ES-I3 (cell line): ENCODE measurements at regions not wholly inside any gene's neighbourhood (a gene's known extent, or its start where the extent isn't known, plus 50 kb on each side); places are given as distances from the start of the nearest gene placed in this dataset.
"Not testable (repeated sequence)": the region's sequence is repeated elsewhere in the genome, so short reads cannot be mapped to it uniquely, and the experiment has no call there.

Experiments used
- H3K36me3 ChIP-seq: 2 replicates; pipeline ENCODE4 v1.6.1; 2013; ENCODE audit warnings: mild to moderate bottlenecking, low read length, control low read depth, moderate library complexity; ENCODE audit not compliant: insufficient read depth
- H3K4me1 ChIP-seq: 2 replicates; pipeline ENCODE4 v1.6.1; 2013; ENCODE audit warnings: mild to moderate bottlenecking, control low read depth, low read length; ENCODE audit not compliant: insufficient read depth
- H3K9ac ChIP-seq: 2 replicates; pipeline ENCODE4 v1.6.1; 2013; ENCODE audit warnings: low read depth, mild to moderate bottlenecking, low read length, moderate library complexity
- H3K9me3 ChIP-seq: 2 replicates; pipeline ENCODE4 v1.6.1; 2013; ENCODE audit warnings: mild to moderate bottlenecking, low read length, moderate library complexity; ENCODE audit not compliant: control insufficient read depth, insufficient read depth

DNA sequence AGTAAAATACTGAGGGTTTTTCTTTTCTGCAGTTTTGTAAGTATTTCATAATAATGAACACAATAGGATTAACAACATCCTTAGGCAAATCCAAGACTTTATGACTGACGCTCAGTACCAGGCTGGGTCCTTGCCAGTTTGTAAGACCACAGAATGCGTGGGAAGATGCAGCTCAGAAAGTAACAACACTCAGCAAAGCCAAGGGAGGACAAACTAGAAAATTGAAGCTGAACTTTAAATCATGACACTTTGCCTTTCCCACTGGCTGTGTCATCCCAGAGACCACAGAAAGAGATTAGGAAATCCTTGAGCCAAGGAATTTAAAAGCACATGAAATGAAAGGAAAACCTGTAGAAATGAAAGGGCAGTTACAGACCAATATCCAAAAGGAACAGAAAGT is 426.3 kb upstream of the CHRM3 start:
- H3K9me3 ChIP-seq: no peaks in the 10 kb centered on the region
- no peaks in the 10 kb centered on the region; the same call in 1 of the 2 replicates for H3K4me1 ChIP-seq
- no peaks in the 10 kb centered on the region for H3K36me3 ChIP-seq
- H3K9ac ChIP-seq: no peak overlapping the region

DNA sequence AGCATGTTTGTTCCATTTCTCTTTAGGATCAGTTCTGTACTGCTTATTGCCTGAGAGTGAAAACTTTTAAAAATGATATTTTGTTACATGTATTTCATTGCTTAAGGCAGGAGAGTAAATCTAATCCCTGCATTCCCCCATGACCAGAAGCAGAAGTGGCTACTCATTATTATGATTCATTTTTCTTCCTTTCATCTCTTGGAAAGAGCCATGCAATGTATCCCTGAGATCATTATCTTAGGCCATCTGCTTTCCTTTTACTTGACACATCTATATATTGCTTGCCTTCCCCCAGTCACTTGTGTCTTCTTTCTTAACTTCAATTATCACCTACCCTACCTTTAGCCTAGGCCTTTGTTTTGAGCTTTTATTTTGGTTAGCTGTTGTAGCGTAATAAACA is 430.4 kb upstream of the CHRM3 start:
- no peaks in the 10 kb centered on the region for H3K36me3 ChIP-seq
- H3K4me1 ChIP-seq: peaks cover 5% of the 10 kb centered on the region; the same call in 1 of the 2 replicates
- H3K9ac ChIP-seq: no peak overlapping the region
- no peaks in the 10 kb centered on the region for H3K9me3 ChIP-seq

DNA sequence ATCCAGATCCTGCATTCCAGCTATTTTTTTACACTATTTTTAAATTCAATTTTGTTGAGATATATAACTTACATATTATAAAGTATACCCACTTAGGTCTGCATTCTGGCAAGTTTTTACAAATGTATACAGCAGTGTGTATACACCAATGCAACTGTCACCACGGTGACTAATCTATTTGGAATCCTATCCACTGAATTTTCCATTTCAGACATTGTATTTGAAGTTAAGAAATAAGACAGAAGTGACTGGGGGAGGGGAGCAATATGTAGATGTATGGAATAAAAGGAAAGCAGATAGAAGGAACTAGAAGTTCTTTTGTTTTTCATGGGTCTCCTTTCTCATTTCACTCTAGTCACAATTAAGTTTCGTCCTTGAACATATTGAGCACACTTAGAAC is 431.5 kb upstream of the CHRM3 start:
- Histone ChIP-seq H3K9me3 (no peaks in the 10 kb centered on the region), H3K9ac (no peak overlapping the region), H3K36me3 (no peaks in the 10 kb centered on the region), H3K4me1 (peaks cover 5% of the 10 kb centered on the region; the same call in 1 of the 2 replicates)

DNA sequence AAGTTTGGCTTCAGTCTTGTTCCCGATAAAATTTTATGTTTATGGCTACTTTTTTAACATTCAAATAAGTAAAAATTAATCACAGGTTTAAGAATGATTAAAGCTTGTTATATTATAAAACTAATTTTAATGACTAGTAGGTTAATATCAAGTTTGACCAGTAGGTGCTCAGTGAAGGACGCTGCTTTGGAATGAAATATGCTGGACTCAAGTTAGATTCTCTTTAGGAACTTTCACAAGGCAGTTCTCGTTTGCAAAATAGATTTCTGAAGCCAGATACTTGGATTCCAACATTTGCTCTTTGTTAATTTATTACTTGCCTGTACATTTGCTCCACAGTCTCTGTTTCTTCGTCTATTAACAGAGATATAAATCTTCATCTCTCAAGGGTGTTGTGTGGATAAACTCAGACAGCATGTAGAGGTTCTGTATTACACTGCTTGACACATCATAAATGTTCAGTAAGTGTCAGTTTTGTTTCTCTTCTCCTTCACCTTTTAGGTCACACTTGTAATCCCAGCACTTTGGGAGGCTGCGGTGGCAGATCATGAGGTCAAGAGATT is 432.8 kb upstream of the CHRM3 start:
- no peak overlapping the region for H3K9ac ChIP-seq
- H3K4me1 ChIP-seq: peaks cover 5% of the 10 kb centered on the region; the same call in 1 of the 2 replicates
- no peaks in the 10 kb centered on the region for H3K9me3 ChIP-seq

DNA sequence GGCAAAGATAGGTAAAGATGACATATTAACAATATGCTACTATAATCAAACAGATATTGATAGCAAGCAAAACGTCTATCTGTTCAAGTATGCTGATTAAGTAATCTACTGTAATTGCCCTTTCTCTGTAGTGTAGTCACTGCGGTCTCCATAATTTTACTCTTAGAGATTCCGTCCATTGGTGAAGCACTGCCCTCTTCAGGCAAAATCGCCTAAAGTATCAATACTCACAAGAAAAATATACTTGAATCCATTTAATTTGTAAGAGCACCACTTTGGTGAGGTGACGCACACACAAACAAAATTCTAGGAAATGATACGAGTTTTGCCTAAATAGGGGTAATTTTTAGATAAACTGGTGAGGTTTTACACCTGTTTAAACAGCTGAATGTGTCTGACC is 434.6 kb upstream of the CHRM3 start:
- peaks cover 5% of the 10 kb centered on the region; the same call in 1 of the 2 replicates for H3K4me1 ChIP-seq
- no peaks in the 10 kb centered on the region for H3K9me3 ChIP-seq
- H3K9ac ChIP-seq: no peak overlapping the region
- no peaks in the 10 kb centered on the region for H3K36me3 ChIP-seq

More for the DNA sequence above, 432.8 kb upstream of the CHRM3 start:
- H3K36me3 ChIP-seq: no peaks in the 10 kb centered on the region

DNA sequence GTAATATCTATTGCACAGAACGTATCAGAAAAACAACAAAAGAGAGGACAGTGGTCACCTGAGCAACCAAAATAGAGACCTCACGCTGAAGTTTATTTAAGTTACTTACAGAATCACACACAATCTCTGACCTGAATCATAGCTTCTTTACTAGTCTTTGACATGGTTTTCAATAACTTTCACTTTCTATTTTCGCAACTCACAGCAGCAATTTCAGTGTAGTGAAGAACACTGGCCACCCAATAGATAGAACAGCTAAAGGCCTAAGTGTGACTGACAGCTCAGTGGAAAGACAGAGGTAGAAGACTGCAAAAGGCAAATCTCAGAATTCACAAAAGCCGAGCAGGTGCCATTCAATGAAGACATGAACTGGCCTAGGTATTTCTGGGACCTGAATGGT is 435.6 kb upstream of the CHRM3 start:
- Histone ChIP-seq H3K9me3 (no peaks in the 10 kb centered on the region), H3K36me3 (no peaks in the 10 kb centered on the region), H3K9ac (no peak overlapping the region; the same call in 1 of the 2 replicates), H3K4me1 (peaks cover 5% of the 10 kb centered on the region; the same call in 1 of the 2 replicates)

DNA sequence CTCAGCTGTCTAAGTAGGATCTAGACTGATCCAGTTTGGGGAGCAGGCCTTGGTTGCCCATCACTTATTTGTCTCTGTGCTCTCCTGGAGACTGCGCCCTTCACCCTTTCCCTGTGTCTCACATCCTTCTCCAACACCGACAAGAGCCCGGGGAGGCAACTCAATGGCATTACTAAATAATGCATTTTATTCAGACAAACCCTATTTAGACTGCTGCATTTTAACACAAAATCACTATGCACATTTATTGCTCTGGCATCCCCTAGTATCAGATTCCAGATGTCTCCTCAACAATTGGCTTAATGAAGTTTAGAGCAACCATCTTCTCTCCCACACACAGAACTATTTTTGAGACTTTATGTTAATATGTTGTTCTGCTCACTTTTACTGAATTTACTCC is 436.4 kb upstream of the CHRM3 start:
- H3K9me3 ChIP-seq: peaks cover under 1% of the 10 kb centered on the region; the same call in 1 of the 2 replicates
- no peaks in the 10 kb centered on the region for H3K36me3 ChIP-seq
- no peak overlapping the region for H3K9ac ChIP-seq
- peaks cover 5% of the 10 kb centered on the region; the same call in 1 of the 2 replicates for H3K4me1 ChIP-seq

DNA sequence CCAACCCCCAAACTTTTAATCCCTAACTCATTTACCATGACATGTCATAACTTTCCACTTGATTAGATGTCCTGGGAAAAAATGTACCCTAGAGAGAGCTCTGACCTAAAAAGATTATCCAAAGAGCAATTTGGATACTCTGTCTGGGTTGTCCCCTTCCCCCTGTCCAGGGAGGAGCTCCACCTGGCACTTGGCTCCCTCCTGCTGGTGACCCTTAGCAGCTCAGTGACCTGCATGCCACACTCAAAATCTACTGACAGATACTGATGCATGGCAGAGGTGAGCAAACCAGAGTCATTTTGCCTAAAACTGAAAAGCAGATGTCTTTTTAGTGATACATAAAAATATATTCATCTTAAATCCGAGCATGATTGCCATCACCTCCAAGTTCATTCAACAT is 442.3 kb upstream of the CHRM3 start:
- peaks cover 2% of the 10 kb centered on the region; the same call in 1 of the 2 replicates for H3K9me3 ChIP-seq
- no peak overlapping the region for H3K9ac ChIP-seq
- H3K36me3 ChIP-seq: no peaks in the 10 kb centered on the region
- no peaks in the 10 kb centered on the region for H3K4me1 ChIP-seq

DNA sequence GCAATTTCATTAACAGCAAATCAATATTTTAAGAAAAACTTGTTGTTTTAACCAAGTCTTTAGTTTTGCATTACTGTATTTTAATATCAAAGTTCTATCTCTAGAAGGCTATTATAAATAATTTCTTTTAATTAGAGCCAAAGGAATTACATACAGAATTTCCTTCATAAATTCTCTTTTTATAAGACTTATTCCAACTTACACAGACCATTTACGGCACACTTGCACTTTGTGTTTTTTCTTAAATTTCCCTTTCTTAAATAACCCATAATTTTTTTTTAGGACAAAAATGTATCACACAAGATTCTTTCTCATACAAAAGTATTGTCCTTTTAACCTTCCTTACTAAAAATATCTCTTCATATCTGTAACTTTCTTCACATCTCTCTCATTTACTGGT is 458.5 kb upstream of the CHRM3 start:
- no peak overlapping the region for H3K9ac ChIP-seq
- peaks cover 19% of the 10 kb centered on the region for H3K9me3 ChIP-seq
- H3K4me1 ChIP-seq: no peaks in the 10 kb centered on the region
- H3K36me3 ChIP-seq: no peaks in the 10 kb centered on the region

DNA sequence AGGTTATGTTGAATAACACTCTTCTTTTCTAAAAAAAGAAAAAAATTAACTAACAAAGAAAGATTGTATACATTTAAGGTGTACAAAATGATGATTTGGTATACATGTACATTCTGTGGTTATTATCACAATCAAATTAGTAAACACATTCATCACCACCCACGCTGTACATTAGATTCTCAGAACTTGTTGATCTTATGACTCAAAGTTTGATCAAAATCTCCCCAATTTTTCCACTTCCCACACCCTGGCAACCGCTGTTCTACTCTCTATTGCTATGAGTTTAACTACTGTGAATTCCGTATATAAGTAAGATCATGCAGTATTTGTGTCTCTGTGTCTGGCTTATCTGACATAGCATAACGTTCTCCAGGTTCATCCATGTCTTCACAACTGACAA is 469.5 kb upstream of the CHRM3 start:
- H3K9me3 ChIP-seq: no peaks in the 10 kb centered on the region; the same call in 1 of the 2 replicates
- no peaks in the 10 kb centered on the region for H3K4me1 ChIP-seq
- H3K36me3 ChIP-seq: no peaks in the 10 kb centered on the region
- no peak overlapping the region for H3K9ac ChIP-seq

DNA sequence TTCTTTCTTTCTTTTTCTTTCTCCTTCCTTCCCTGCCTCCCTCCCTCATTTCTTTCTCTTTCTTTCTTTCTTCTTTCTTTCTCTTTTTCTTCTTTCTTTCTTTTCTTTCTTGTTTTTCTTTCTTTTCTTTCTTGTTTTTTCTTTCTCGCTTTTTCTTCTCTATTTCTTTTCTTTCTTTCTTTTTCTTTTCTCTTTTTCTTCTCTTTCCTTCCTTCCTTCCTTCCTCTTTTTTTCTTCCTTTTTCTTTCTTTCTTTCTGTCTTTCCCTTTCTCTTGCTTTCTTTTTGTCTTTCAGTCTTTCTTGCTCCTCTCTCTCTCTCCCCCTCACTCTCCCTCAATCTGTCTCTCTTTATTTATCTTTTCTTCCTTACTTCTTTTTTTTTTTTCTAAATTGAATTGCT is 472.0 kb upstream of the CHRM3 start:
- Histone ChIP-seq H3K36me3 (no peaks in the 10 kb centered on the region), H3K9ac (no peak overlapping the region), H3K4me1 (no peaks in the 10 kb centered on the region), H3K9me3 (no peaks in the 10 kb centered on the region)

DNA sequence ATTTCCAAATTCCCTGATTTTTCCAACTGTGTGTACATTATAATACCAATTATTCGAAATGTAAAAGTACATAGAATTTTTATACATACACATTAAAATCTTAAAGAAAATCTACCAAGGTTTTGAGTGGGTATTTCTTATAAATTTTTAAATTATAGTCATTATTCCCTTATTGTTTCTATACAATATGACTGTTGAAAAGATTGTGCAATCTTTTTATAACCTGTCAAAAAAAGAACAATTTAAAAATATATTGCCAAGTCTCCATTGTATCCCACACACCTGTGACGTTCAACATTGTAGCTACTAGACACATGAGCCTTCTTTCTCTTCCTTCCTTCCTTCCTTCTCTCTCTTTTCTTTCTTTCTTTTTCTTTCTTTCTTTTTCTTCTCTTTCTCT is 473.2 kb upstream of the CHRM3 start:
- Histone ChIP-seq H3K4me1 (no peaks in the 10 kb centered on the region), H3K9ac (no peak overlapping the region), H3K36me3 (no peaks in the 10 kb centered on the region), H3K9me3 (no peaks in the 10 kb centered on the region)

DNA sequence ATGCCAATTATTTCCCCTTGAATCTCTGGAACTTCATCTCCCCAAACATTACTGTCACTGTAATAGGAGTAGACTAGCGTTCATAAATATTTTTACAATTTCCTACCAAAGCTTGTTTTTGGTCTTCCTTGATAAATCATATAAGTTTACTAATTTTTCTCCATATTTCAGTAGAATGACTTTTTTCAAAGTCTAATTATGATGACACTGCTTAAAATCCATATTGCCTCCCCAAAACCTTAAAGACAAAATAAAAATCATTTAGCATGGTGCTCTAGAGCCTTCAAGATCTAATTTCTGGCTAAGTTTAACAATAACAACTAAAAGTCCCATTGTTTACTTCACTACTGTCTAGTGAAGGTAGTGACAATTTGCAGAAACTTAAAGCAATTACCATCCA is 474.2 kb upstream of the CHRM3 start:
- no peaks in the 10 kb centered on the region for H3K4me1 ChIP-seq
- H3K36me3 ChIP-seq: no peaks in the 10 kb centered on the region
- no peaks in the 10 kb centered on the region for H3K9me3 ChIP-seq
- H3K9ac ChIP-seq: no peak overlapping the region

DNA sequence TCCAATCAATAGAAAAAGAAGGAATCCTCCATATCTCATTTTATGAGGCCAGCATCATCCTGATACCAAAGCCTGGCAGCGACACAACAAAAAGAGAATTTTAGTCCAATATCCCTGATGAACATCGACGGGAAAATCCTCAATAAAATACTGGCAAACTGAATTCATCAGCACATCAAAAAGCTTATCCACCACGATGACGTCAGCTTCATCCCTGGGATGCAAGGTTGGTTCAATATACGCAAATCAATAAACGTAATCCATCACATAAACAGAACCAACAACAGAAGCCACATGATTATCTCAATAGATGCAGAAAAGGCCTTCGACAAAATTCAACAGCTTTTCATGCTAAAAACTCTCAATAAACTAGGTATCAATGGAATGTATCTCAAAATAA is 483.6 kb upstream of the CHRM3 start:
- not testable (repeated sequence) for H3K36me3 ChIP-seq, H3K9me3 ChIP-seq, H3K4me1 ChIP-seq, H3K9ac ChIP-seq

DNA sequence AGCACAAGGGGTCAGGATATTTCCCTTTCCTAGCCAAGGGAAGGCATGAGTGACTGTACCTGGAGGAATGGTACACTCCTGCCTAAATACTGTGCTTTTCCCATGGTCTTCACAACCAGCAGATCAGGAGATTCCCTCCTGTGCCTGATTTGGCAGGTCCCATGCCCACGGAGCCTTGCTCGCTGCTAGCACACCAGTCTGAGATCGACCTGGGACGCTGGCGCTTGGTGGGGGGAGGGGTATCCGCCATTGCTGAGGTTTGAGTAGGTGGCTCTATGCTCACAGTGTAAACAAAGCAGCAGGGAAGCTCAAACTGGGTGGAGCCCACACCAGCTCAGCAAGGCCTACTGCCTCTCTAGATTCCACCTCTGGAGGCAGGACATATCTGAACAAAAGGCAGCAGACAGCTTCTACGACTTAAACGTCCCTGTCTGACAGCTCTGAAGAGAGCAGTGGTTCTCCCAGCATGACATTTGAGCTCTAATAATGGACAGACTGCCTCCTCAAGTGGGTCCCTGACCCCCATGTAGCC is 486.0 kb upstream of the CHRM3 start:
- Histone ChIP-seq H3K36me3 (no peaks in the 10 kb centered on the region), H3K4me1 (no peaks in the 10 kb centered on the region), H3K9me3 (no peaks in the 10 kb centered on the region), H3K9ac (no peak overlapping the region)
